CD4-positive, alpha-beta T cell treated with Interleukin-17A for 1 hour (primary cell): ENCODE measurements at regions not wholly inside any gene's neighbourhood (a gene's known extent, or its start where the extent isn't known, plus 50 kb on each side); places are given as distances from the start of the nearest gene placed in this dataset.

Experiments used
- DNase-seq: peaks from one replicate; pipeline ENCODE4 v3.0.0-alpha.2; 2020

- DNase-seq = no peak
Measured at GRCh38 chr20:51121901-51122412, 99.0 kb upstream of the KCNG1 start.

- DNase-seq = no peak
Measured at GRCh38 chr20:51121272-51121671, 98.4 kb upstream of the KCNG1 start.

- no peak for DNase-seq
Measured at GRCh38 chr20:51120868-51121267, 98.0 kb upstream of the KCNG1 start.

- no peak for DNase-seq
Measured at GRCh38 chr20:51120438-51120837, 97.5 kb upstream of the KCNG1 start.

- DNase-seq = no peak
Measured at GRCh38 chr20:51119914-51120313, 97.0 kb upstream of the KCNG1 start.

- DNase-seq = no peak
Measured at GRCh38 chr20:51118985-51119527, 96.1 kb upstream of the KCNG1 start.

- DNase-seq = no peak
Measured at GRCh38 chr20:51118216-51118615, 95.3 kb upstream of the KCNG1 start.

GRCh38 chr20:51116765-51117686, 94.1 kb upstream of the KCNG1 start:
- no peak for DNase-seq

- DNase-seq = no peak
Measured at GRCh38 chr20:51111290-51111689, 88.4 kb upstream of the KCNG1 start.

GRCh38 chr20:51108638-51109363, 85.9 kb upstream of the KCNG1 start:
- no peak for DNase-seq

GRCh38 chr20:51106011-51106410, 83.1 kb upstream of the KCNG1 start:
- no peak for DNase-seq

- DNase-seq = no peak
Measured at GRCh38 chr20:51104960-51105920, 82.3 kb upstream of the KCNG1 start.

GRCh38 chr20:51100617-51101016, 77.7 kb upstream of the KCNG1 start:
- DNase-seq = no peak

- no peak for DNase-seq
Measured at GRCh38 chr20:51098284-51098810, 75.4 kb upstream of the KCNG1 start.

GRCh38 chr20:51097351-51098120, 74.6 kb upstream of the KCNG1 start:
- DNase-seq = no peak

GRCh38 chr20:51096582-51097267, 73.8 kb upstream of the KCNG1 start:
- DNase-seq = no peak

GRCh38 chr20:51095633-51096521, 73.0 kb upstream of the KCNG1 start:
- DNase-seq = no peak

- no peak for DNase-seq
Measured at GRCh38 chr20:51094221-51094620, 71.3 kb upstream of the KCNG1 start.

- DNase-seq = no peak
Measured at GRCh38 chr20:51093240-51093763, 70.4 kb upstream of the KCNG1 start.
